Upper lobe of left lung (tissue), 6 donors: ENCODE measurements at regions not wholly inside any gene's neighbourhood (a gene's known extent, or its start where the extent isn't known, plus 50 kb on each side); places are given as distances from the start of the nearest gene placed in this dataset.
A peak's percentile ranks its signal among the peaks of the same experiment; 100 is the strongest.
"Not testable (repeated sequence)": the region's sequence is repeated elsewhere in the genome, so short reads cannot be mapped to it uniquely, and the experiment has no call there.

Source experiments
- ATAC-seq, 2 donors: fragments of 200-7000 bp; cut with Tn5 transposase; one replicate each; pipeline ENCODE4 v1.9.1; 2022; ENCODE audit warnings: mild to moderate bottlenecking in 2 of 2, moderate library complexity in 2 of 2; ENCODE audit not compliant: low FRiP score in 2 of 2
- DNase-seq, 2 donors: peaks; one replicate each; pipeline ENCODE4 v3.0.0-alpha.2; 2019 to 2020
- H3K27ac ChIP-seq, 4 donors: fragments of 200-600 bp; sonication (generic); one replicate each; pipeline ENCODE4 v1.5.1; 2016 to 2019
- H3K27me3 ChIP-seq, 4 donors: fragments of 200-600 bp; sonication (generic); one replicate each; pipeline ENCODE4 v1.5.1; 2017 to 2019
- H3K36me3 ChIP-seq, 4 donors: fragments of 200-600 bp; sonication (generic); one replicate each; pipeline ENCODE4 v1.5.1; 2016 to 2019
- H3K4me1 ChIP-seq, 4 donors: fragments of 200-600 bp; sonication (generic); one replicate each; pipeline ENCODE4 v1.5.1; 2018 to 2019
- H3K4me3 ChIP-seq, 4 donors: fragments of 200-600 bp; sonication (generic); one replicate each; pipeline ENCODE4 v1.5.1; 2017 to 2019; ENCODE audit warnings: mild to moderate bottlenecking in 2 of 4, moderate library complexity in 1 of 4
- H3K9me3 ChIP-seq, 4 donors: fragments of 200-600 bp; sonication (generic); one replicate each; pipeline ENCODE4 v1.5.1; 2018 to 2019
- CTCF ChIP-seq, 6 experiments: fragments of 450-650 bp in 4 of 6; fragments of 200-600 bp in 2 of 6; sonication (generic) in 2 of 6; IDR thresholded peaks; one replicate each; pipeline ENCODE4 v1.5.1; 2016 to 2019; ENCODE audit warnings: antibody characterized with exemption in 6 of 6
- WGBS, 2 donors: methylation state at CpG; one replicate each; pipeline ENCODE4 v1.1.5; 2017 to 2018; 5-methylcytosine and 5-hydroxymethylcytosine counted together
- donor health status: DM: no; HTN: no; CAD: no; lungs with moderate emphysema.
- donor health status: DM: no; HTN: yes; CAD: no; lungs with severe emphysema.

- H3K27ac ChIP-seq, H3K4me1 ChIP-seq, DNase-seq, H3K36me3 ChIP-seq, H3K4me3 ChIP-seq, H3K27me3 ChIP-seq: not testable (repeated sequence)
- H3K9me3 ChIP-seq, result peaks cover 5 to 26% (median 21%) of the 10 kb centered on the region in 4 donors
- ATAC-seq, result peak; percentile 35 to 69
- 47 to 51% methylated on average over 2 of the region's 2 CpGs for WGBS, 2 donors
These were observed 1275.4 kb upstream of the TPTE start for GRCh38 chr21:9246010-9246409.

GRCh38 chr21:9246481-9247289 is 1274.7 kb upstream of the TPTE start:
- H3K27me3 ChIP-seq, H3K27ac ChIP-seq, H3K4me3 ChIP-seq, H3K36me3 ChIP-seq, H3K4me1 ChIP-seq: not testable (repeated sequence)
- ATAC-seq (peak; percentile 79 to 92), DNase-seq (peak in 1 of 2 donors; percentile 0)
- 42 to 54% methylated on average over 3 of the region's 3 CpGs for WGBS, 2 donors
- peaks cover 5 to 26% (median 21%) of the 10 kb centered on the region in 4 donors for H3K9me3 ChIP-seq

GRCh38 chr21:9247290-9247613 is 1274.1 kb upstream of the TPTE start:
- not testable (repeated sequence) for DNase-seq, H3K36me3 ChIP-seq, H3K4me1 ChIP-seq, H3K4me3 ChIP-seq, H3K27me3 ChIP-seq, H3K27ac ChIP-seq
- peaks cover 5 to 26% (median 21%) of the 10 kb centered on the region in 4 donors for H3K9me3 ChIP-seq
- peak; percentile 71 to 81 for ATAC-seq

GRCh38 chr21:9247616-9248317 is 1273.6 kb upstream of the TPTE start:
- peak; percentile 70 to 88 for ATAC-seq
- not testable (repeated sequence) for H3K4me1 ChIP-seq, H3K27ac ChIP-seq, DNase-seq, H3K36me3 ChIP-seq, H3K4me3 ChIP-seq, H3K27me3 ChIP-seq
- H3K9me3 ChIP-seq, result peaks cover 5 to 26% (median 21%) of the 10 kb centered on the region in 4 donors
- peak in 1 of 6 experiments; percentile 4 for TF ChIP-seq CTCF (IDR thresholded peaks at IDR 0.05)
- 51 to 68% methylated on average over 3 of the region's 3 CpGs for WGBS, 2 donors
